Lung (tissue), 11 donors: ENCODE measurements at regions not wholly inside any gene's neighbourhood (a gene's known extent, or its start where the extent isn't known, plus 50 kb on each side); places are given as distances from the start of the nearest gene placed in this dataset.
A peak's percentile ranks its signal among the peaks of the same experiment; 100 is the strongest.

Source experiments
- ATAC-seq: fragments of 200-7000 bp; cut with Tn5 transposase; one replicate; pipeline ENCODE4 v1.9.1; 2020; ENCODE audit warnings: moderate number of reproducible peaks; ENCODE audit not compliant: insufficient read depth, low FRiP score
- DNase-seq, 3 donors: peaks; one replicate each; pipeline ENCODE4 v3.0.0-alpha.2; 2013 to 2017
- H3K27ac ChIP-seq, 2 donors: one replicate each; pipeline ENCODE4 v1.5.1; 2013; ENCODE audit warnings: mild to moderate bottlenecking in 2 of 2, moderate library complexity in 2 of 2, control low read depth in 1 of 2, inconsistent platforms in 1 of 2, low read depth in 1 of 2, low read length in 1 of 2
- H3K27me3 ChIP-seq, 3 donors: one replicate each; pipeline ENCODE4 v1.5.1; 2013; ENCODE audit warnings: low read length in 2 of 3; ENCODE audit not compliant: control insufficient read depth in 3 of 3, insufficient read depth in 3 of 3
- H3K36me3 ChIP-seq, 4 donors: one replicate each; pipeline ENCODE4 v1.5.1; 2013; ENCODE audit warnings: low read length in 4 of 4, mild to moderate bottlenecking in 1 of 4, moderate library complexity in 1 of 4; ENCODE audit not compliant: control insufficient read depth in 4 of 4, insufficient read depth in 4 of 4
- H3K4me1 ChIP-seq, 5 donors: one replicate each; pipeline ENCODE4 v1.5.1; 2013; ENCODE audit warnings: low read length in 5 of 5, mild to moderate bottlenecking in 2 of 5, moderate library complexity in 1 of 5; ENCODE audit not compliant: control insufficient read depth in 5 of 5, insufficient read depth in 5 of 5
- H3K4me3 ChIP-seq: one replicate; pipeline ENCODE4 v1.5.1; 2013; ENCODE audit warnings: mild to moderate bottlenecking, control low read depth, moderate library complexity
- H3K9ac ChIP-seq, 2 donors: one replicate each; pipeline ENCODE4 v1.5.1; 2013; ENCODE audit warnings: low read length in 2 of 2, control low read depth in 1 of 2; ENCODE audit not compliant: insufficient read depth in 1 of 2
- H3K9me3 ChIP-seq, 4 donors: one replicate each; pipeline ENCODE4 v1.5.1; 2013; ENCODE audit warnings: low read length in 3 of 4, mild to moderate bottlenecking in 1 of 4, moderate library complexity in 1 of 4; ENCODE audit not compliant: control insufficient read depth in 4 of 4, insufficient read depth in 3 of 4
- WGBS, 2 donors: extraction: QIAGEN DNeasy Blood & Tissue Kit; methylation state at CpG; one replicate each; pipeline ENCODE4 v1.1.7; 2013; 5-methylcytosine and 5-hydroxymethylcytosine counted together
- TF ChIP-seq, protein P1 (sequence below): IDR thresholded peaks from 2 replicates; pipeline ENCODE4 v1.5.1; 2012; ENCODE audit warnings: mild to moderate bottlenecking; ENCODE audit errors: control extremely low read depth, extremely low read depth
- donor health status: control.
- donor health status: control.
- donor health status: Bipolar disorder and iron deficiency.
- donor health status: healthy.
- donor health status: DM: yes; HTN: yes; CAD: no.

DNA sequence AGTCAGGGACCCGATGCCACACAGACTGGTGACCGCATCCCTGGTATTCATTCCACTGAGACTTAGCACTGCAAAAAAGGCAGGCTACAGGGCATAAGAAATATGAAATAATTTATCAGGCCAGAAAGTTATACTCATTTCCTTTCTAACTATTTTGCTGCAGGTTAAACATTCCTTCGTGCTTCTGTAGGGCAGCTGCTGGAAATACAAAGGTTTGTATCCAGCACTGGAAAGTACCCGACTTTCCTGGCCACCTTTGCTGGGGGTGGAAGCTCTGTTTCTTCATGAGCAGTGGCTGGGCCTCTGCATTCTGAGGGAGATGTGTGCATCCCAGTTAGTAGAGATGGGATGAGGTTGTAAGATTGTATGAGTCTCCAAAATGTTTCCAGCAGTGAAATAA, 478.6 kb upstream of the WWC1 start:
- Histone ChIP-seq H3K9me3 (no peaks in the 10 kb centered on the region), H3K27me3 (no peaks in the 10 kb centered on the region), H3K4me3 (no peak overlapping the region), H3K9ac (no peak overlapping the region), H3K27ac (no peak overlapping the region), H3K4me1 (peaks cover 0 to 9% (median 0%) of the 10 kb centered on the region in 5 donors), H3K36me3 (no peaks in the 10 kb centered on the region)
- TF ChIP-seq, protein P1, sequence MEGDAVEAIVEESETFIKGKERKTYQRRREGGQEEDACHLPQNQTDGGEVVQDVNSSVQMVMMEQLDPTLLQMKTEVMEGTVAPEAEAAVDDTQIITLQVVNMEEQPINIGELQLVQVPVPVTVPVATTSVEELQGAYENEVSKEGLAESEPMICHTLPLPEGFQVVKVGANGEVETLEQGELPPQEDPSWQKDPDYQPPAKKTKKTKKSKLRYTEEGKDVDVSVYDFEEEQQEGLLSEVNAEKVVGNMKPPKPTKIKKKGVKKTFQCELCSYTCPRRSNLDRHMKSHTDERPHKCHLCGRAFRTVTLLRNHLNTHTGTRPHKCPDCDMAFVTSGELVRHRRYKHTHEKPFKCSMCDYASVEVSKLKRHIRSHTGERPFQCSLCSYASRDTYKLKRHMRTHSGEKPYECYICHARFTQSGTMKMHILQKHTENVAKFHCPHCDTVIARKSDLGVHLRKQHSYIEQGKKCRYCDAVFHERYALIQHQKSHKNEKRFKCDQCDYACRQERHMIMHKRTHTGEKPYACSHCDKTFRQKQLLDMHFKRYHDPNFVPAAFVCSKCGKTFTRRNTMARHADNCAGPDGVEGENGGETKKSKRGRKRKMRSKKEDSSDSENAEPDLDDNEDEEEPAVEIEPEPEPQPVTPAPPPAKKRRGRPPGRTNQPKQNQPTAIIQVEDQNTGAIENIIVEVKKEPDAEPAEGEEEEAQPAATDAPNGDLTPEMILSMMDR: no peak
- 84 to 91% methylated on average over 4 of the region's 4 CpGs for WGBS, 2 donors
- ATAC-seq (no peak), DNase-seq (no peak)

DNA sequence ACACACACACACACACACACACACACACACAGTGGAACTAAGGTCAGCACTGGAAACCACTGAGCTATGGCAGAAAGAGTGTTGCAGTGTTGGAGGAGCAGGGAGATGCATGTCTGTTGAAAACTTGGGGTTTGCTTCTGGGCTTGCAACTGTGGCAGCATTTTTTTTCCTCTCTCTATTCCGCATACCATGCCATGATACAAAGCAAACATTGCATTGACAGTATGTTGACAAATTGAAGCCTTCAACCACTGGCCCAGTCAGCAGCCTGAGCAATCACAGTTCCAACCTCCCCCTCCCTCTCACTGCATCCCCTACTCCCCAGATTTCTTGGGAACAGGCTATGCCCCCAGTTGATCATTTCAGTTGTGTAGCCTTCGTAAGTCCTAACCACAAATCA, 478.1 kb upstream of the WWC1 start:
- Histone ChIP-seq H3K9ac (no peak overlapping the region), H3K4me1 (peaks cover 0 to 9% (median 0%) of the 10 kb centered on the region in 5 donors), H3K27ac (no peak overlapping the region), H3K27me3 (no peaks in the 10 kb centered on the region), H3K4me3 (no peak overlapping the region), H3K36me3 (no peaks in the 10 kb centered on the region), H3K9me3 (no peaks in the 10 kb centered on the region)
- ATAC-seq (no peak), DNase-seq (no peak)
- 71 to 77% methylated on average over 2 of the region's 2 CpGs for WGBS, 2 donors
- TF ChIP-seq, protein P1: no peak

DNA sequence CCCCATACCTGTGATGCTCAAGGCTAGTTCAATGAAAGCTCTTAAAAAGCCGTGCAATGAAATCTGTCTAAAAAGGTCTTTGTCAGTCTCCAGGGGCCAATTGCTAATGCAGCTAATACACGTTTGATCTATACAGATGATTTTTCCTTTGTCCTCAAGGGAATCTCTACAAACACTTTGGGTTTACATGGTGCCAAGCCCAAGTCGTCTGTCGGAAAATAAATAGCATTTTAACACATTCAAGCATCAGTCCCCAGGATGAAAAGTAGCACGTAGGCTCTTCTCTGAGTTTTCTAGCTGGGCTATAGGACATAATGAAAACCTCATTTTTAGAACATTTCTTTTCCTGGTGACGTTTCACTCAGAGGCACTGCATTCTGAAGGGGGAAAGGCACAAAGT, 477.4 kb upstream of the WWC1 start:
- Histone ChIP-seq H3K27me3 (no peaks in the 10 kb centered on the region), H3K27ac (no peak overlapping the region), H3K36me3 (no peaks in the 10 kb centered on the region), H3K4me1 (peaks cover 0 to 9% (median 0%) of the 10 kb centered on the region in 5 donors), H3K9me3 (no peaks in the 10 kb centered on the region), H3K9ac (no peak overlapping the region), H3K4me3 (no peak overlapping the region)
- 70 to 83% methylated on average over 6 of the region's 6 CpGs for WGBS, 2 donors
- ATAC-seq: no peak
- DNase-seq: no peak
- TF ChIP-seq, protein P1: no peak

DNA sequence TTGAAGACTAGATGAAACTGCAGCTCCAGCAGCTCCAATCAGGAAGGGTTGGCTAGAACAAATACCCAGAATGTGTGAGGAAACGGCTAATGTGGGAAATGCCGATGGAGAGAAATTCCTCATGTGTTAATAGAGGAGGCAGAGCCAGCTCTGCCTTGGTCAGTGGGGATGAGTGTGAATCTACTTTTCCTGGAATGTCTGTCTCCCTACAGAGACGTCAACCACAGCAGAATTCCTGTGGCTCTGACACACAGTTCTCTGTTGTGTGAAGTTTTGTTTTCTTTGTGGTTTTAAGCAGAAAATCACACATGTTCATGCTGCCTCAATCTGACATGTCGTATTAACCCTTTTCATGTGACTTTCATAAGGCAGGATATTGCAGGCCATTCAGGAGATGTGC, 476.6 kb upstream of the WWC1 start:
- TF ChIP-seq, protein P1: no peak
- WGBS, 2 donors: 51 to 58% methylated on average over 4 of the region's 4 CpGs
- no peaks in the 10 kb centered on the region for H3K36me3 ChIP-seq
- ATAC-seq (no peak), DNase-seq (peak in 1 of 3 donors; percentile 31)
- no peak overlapping the region for H3K27ac ChIP-seq
- no peak overlapping the region for H3K9ac ChIP-seq
- H3K4me3 ChIP-seq: no peak overlapping the region
- H3K27me3 ChIP-seq: no peaks in the 10 kb centered on the region
- peaks cover 0 to 9% (median 0%) of the 10 kb centered on the region in 5 donors for H3K4me1 ChIP-seq
- H3K9me3 ChIP-seq: no peaks in the 10 kb centered on the region
